Uterus (tissue), 3 donors: ENCODE measurements at regions not wholly inside any gene's neighbourhood (a gene's known extent, or its start where the extent isn't known, plus 50 kb on each side); places are given as distances from the start of the nearest gene placed in this dataset.
A peak's percentile ranks its signal among the peaks of the same experiment; 100 is the strongest.

Source experiments
- DNase-seq, 2 donors: peaks; one replicate each; pipeline ENCODE4 v3.0.0-alpha.2; 2019 to 2020
- H3K27ac ChIP-seq, 2 donors: fragments of 200-600 bp; sonication (generic); 1 replicate in 1 of 2; 2 replicates in 1 of 2; pipeline ENCODE4 v1.5.1; 2016 to 2018
- H3K27me3 ChIP-seq, 2 donors: fragments of 200-600 bp; sonication (generic); one replicate each; pipeline ENCODE4 v1.5.1; 2018 to 2019; ENCODE audit warnings: control low read depth in 1 of 2
- H3K36me3 ChIP-seq, 2 donors: fragments of 200-600 bp; sonication (generic); one replicate each; pipeline ENCODE4 v1.5.1; 2019; ENCODE audit warnings: control low read depth in 1 of 2
- H3K4me1 ChIP-seq, 2 donors: fragments of 200-600 bp; sonication (generic); one replicate each; pipeline ENCODE4 v1.5.1; 2018 to 2019; ENCODE audit warnings: control low read depth in 1 of 2
- H3K4me3 ChIP-seq, 2 donors: fragments of 200-600 bp; sonication (generic); 1 replicate in 1 of 2; 2 replicates in 1 of 2; pipeline ENCODE4 v1.5.1; 2018 to 2019; ENCODE audit warnings: mild to moderate bottlenecking in 1 of 2
- H3K9me3 ChIP-seq, 2 donors: fragments of 200-600 bp; sonication (generic); one replicate each; pipeline ENCODE4 v1.5.1; 2019; ENCODE audit warnings: control low read depth in 1 of 2
- CTCF ChIP-seq, 4 experiments: fragments of 200-600 bp in 2 of 4; fragments of 450-650 bp in 2 of 4; sonication (generic) in 2 of 4; IDR thresholded peaks; one replicate each; pipeline ENCODE4 v1.5.1; 2016 to 2019; ENCODE audit warnings: antibody characterized with exemption in 4 of 4, mild to moderate bottlenecking in 2 of 4, moderate library complexity in 1 of 4
- POLR2A ChIP-seq, 2 donors: fragments of 450-650 bp; IDR thresholded peaks; one replicate each; pipeline ENCODE4 v1.6.1; 2016; ENCODE audit warnings: antibody characterized with exemption in 2 of 2, mild to moderate bottlenecking in 1 of 2, moderate library complexity in 1 of 2
- intact Hi-C: fragments of 100-400 bp; cut with DNase I; formaldehyde crosslinking; loops from one replicate; pipeline ENCODE4 v1.15.1; 2023; ENCODE audit warnings: low total_unique reads
- donor health status: DM: yes; HTN: yes; CAD: no.

GRCh38 chr14:101122237-101123141 lies 219.0 kb upstream of the RTL1 start:
- H3K27ac ChIP-seq, result no peak overlapping the region
- H3K36me3 ChIP-seq, result no peaks in the 10 kb centered on the region
- TF ChIP-seq CTCF (IDR thresholded peaks at IDR 0.05) (no peak), POLR2A (IDR thresholded peaks at IDR 0.05) (no peak)
- no peaks in the 10 kb centered on the region for H3K9me3 ChIP-seq
- no peak overlapping the region for H3K4me3 ChIP-seq
- intact Hi-C loops, result no loop called here
- H3K4me1 ChIP-seq, result peaks cover 3 to 7% of the 10 kb centered on the region in 2 donors
- DNase-seq, result peak in 1 of 2 donors; percentile 11
- no peaks in the 10 kb centered on the region for H3K27me3 ChIP-seq

- no peaks in the 10 kb centered on the region for H3K9me3 ChIP-seq
- no peak for TF ChIP-seq CTCF (IDR thresholded peaks at IDR 0.05)
- no peaks in the 10 kb centered on the region for H3K36me3 ChIP-seq
- intact Hi-C loops, result no loop called here
- H3K27ac ChIP-seq, result no peak overlapping the region
- DNase-seq, result peak in 1 of 2 donors; percentile 20
- no peaks in the 10 kb centered on the region for H3K27me3 ChIP-seq
- no peak overlapping the region for H3K4me3 ChIP-seq
- peaks cover 3 to 6% of the 10 kb centered on the region in 2 donors for H3K4me1 ChIP-seq
Measured at GRCh38 chr14:101123618-101124510, 220.3 kb upstream of the RTL1 start.

- no peaks in the 10 kb centered on the region for H3K36me3 ChIP-seq
- TF ChIP-seq POLR2A (IDR thresholded peaks at IDR 0.05), result no peak
- TF ChIP-seq CTCF (IDR thresholded peaks at IDR 0.05), result no peak
- intact Hi-C loops, result no loop called here
- no peak overlapping the region for H3K27ac ChIP-seq
- no peaks in the 10 kb centered on the region for H3K27me3 ChIP-seq
- DNase-seq, result no peak
- no peak overlapping the region for H3K4me3 ChIP-seq
- H3K4me1 ChIP-seq, result peaks cover 0 to 3% of the 10 kb centered on the region in 2 donors
- no peaks in the 10 kb centered on the region for H3K9me3 ChIP-seq
Measured at GRCh38 chr14:101124815-101125214, 221.3 kb upstream of the RTL1 start.

GRCh38 chr14:101125313-101125712 lies 221.8 kb upstream of the RTL1 start:
- no peak for DNase-seq

More at GRCh38 chr14:101125313-101125712, 221.8 kb upstream of the RTL1 start:
- Histone ChIP-seq H3K4me3 (no peak overlapping the region), H3K4me1 (peaks cover 0 to 3% of the 10 kb centered on the region in 2 donors), H3K27me3 (no peaks in the 10 kb centered on the region), H3K9me3 (no peaks in the 10 kb centered on the region), H3K27ac (no peak overlapping the region), H3K36me3 (no peaks in the 10 kb centered on the region)
- TF ChIP-seq CTCF (IDR thresholded peaks at IDR 0.05) (no peak), POLR2A (IDR thresholded peaks at IDR 0.05) (no peak)
- intact Hi-C loops, result no loop called here
